NCI-H526 (cell line): ENCODE measurements at regions not wholly inside any gene's neighbourhood (a gene's known extent, or its start where the extent isn't known, plus 50 kb on each side); places are given as distances from the start of the nearest gene placed in this dataset.

Experiments
- DNase-seq, 2 experiments: peaks; one replicate each; lab custom pipeline; 2025; lab: John Stamatoyannopoulos, UW

DNA sequence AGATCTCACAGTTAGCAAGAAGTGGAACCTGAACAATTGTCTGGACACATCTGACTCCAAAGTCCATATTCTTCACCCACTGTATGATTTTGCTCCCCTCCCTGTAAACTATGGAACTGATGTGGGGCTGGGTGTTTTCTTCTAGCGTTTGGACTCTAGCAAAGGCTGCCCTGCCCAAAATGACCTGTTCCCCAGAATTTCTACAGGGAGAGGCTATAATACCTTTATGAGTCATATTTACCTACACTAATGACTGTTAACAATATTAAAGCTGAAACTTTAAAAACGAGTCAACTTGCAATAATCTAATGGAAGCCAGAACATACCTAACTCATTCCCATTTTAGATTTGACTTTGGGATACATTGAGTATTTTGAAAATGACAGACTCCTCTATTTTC is 531.2 kb upstream of the CFAP20DC start:
- DNase-seq: no peak

DNA sequence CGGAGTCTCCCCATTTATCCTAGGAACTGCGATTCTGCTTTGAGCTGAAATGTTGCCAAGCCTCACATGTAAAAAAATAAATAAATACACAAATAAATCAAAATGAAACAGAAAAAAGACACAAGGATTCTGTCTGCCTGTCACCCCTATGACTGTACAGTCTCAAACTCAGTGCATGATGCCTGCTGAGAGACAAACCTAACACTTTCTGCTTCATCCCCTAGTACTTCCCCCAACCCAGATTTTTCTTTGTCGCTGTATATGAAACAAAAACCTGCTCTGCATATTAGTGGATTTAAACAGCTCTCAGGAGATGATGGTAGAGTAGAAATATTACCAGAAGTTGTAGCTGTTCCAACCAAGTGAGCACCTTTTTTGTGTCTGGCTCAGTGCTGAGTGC is 530.7 kb upstream of the CFAP20DC start:
- DNase-seq: no peak

DNA sequence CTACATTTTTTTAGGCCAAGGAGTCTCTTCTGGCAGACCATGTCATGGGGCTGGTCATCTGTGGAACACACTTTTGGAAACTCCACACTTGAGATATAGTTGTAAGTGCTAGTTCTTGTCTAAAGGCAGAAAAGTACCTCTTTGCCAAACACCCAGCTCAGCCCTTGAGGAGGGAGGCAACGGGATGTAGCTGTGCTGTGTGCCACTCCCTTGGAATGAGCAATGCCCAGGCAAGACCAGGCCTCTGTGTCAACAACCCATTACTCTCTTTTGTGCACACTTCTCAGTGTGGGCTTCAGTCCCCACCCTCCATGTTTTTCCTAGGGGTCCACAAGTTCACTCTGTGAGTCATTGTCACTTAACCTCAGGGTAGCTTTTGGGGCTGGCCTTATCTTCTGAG is 528.3 kb upstream of the CFAP20DC start:
- no peak for DNase-seq

DNA sequence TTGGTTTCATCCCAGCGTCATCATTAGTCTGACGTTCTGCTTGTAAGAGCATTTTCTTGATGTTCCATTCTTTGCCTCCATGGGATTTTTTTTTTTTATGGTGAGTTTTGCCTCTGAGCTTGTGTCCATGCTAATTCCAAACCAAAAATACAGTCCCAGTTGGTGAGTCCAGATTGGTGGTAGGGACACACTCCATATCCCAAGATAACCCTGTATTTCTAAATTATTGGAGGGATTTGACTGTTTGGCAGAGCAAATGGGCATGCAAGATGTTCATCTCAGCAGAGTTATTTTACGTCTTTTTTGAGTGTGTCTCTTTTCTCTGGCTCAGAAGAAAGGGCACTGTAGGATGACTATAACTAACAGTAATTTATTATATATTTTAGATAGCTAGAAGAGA is 526.8 kb upstream of the CFAP20DC start:
- DNase-seq: no peak

DNA sequence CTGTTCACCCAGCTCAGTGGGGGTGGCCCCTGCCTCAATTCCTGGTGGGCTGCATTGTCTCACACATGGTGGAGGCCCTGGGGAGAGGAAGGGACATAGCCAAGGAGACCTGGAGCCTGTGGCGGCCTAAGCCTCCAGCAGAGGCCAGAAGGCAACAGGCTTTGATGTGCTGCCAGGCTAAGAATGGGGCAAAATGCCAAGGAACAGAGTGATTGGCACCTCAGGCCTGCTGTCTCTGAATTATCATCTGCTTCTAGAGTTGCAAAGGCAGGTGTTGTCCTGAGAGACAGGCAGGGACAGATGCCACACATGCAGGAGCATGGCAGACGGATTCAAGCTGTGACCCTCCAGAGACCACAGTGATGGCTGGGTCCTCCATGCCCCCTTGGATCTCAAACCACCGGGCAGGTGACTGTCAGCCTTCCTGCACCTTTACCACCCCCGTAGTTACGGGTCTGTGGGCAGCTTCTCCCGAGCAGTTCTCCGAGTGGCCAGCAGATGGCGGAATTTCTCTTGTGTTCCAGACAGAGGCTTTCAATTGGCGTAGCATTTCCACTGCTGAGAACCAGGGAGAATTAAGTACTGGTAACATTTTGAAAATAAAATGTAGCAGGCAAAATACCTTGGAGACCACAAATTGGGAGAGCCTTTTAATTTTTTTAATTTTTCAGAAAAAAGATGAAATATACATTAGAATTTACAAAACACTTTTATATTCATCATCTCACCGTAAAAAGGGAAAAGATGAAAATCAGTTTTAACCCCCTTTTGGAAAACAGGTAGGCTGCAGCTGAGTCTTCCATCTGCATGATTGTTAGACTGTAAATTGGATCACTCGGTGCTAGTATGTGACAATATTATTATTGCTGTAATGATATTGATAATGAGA is 525.5 kb upstream of the CFAP20DC start:
- DNase-seq: peak; percentile 28 to 80

DNA sequence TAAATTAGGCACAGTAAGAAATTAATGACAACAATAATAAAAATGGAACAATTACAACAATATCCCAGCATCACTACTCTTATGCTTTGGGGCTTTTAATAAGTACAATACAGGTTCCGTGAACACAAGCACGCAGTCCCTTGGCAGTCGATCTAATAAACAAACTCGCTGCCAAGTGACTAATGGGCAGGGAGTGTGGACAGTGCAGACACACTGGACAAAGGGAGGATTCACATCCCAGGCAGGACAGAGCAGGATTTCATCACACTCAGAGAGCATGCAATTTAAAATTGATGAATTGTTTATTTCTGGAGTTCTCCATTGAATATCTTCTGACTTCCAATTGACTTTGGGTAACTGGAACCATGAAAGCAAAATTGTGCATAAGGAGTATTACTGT is 524.1 kb upstream of the CFAP20DC start:
- no peak for DNase-seq

DNA sequence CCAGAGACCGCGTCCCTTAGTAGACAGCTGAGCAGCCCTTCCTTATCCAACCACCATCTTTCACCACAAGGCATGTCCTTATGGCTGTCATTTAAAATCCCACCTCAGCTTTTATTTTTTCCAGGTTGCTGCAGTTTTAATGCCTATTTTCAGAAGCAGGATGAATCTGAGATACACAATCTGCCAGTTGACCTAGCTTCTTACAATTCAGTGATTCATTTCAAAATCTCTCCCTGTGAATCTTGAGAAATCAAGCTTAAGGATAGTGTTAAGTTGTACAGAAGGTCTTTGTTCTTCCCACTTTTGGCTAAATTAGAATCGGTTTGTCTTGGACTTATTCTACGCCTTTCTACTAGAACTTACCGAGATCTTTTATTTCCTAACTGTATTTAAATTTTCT is 522.3 kb upstream of the CFAP20DC start:
- DNase-seq: no peak

DNA sequence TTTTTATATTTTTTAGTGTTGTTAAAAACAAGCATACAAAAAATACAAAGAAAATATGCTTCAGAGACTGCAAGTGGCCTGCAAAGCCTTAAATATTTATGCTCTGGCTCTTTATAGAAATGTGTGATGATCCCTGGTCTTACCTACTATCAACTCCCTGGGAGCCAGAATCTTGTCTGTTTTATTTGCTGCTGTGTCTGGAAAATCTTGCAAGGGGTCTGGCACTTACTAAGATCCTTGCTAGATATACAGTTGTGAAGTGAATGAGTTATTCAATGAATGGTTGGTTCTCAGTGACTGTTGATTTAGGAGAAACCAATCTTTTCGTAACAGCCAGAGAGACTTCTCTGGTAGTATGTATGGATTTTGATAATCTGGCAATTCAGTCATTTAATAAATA is 521.0 kb upstream of the CFAP20DC start:
- DNase-seq: no peak

DNA sequence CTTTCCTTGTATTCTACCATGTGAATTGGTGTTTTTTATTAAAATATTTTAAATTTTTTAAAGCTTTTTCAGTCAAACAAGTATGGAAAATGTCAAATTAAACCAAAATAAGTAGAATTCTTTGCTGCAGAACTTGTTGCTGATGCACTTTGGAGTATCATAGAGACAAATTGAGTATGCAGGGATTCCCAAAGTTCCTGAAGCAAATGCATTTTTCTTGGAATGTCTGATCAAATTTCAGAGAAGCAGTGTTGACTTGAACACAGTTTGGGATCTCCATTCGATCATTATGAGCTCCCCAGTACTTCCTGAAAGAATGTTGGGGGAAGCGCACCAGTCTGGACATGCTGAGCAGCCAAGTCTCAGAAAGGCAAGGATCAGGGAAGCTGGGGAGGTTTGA is 517.8 kb upstream of the CFAP20DC start:
- no peak for DNase-seq

DNA sequence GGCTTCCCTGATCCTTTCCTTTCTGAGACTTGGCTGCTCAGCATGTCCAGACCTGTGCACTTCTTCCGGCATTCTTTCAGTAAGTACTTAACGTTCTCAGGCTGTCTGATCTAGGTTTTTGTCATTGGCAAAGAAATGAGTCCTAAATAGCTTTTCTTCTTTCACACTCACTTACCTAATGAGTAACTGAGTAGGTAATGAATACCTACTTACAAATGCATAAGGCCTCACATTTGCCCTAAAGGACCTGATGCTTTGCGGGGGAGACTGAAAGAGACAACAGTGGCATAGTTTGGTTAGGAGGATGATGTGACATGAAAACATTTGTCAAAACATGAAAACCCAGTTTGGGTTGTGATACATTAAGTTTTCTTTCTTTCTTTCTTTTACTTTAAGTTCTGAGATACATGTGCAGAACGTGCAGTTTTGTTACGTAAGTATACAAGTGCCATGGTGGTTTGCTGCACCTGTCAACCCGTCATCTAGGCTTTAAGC is 516.7 kb upstream of the CFAP20DC start:
- DNase-seq: no peak

DNA sequence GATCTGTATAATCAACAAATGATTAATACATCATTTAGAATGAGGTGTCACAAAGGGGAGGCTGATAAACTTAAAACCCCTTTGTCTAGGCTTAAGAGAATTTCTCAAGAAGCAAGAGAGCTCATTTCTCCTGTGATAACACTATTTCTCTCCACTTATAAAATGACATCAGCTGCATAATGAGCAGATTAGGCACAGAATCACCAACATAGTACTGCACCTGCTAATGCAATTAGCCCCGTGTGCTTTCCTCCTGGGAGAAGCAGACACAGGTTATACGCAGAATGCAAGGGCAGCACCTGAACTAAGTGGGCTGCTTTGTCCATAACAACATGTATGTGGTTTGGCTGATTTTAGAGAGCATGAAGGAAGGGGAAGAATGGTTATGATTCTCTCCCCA is 515.3 kb upstream of the CFAP20DC start:
- no peak for DNase-seq

DNA sequence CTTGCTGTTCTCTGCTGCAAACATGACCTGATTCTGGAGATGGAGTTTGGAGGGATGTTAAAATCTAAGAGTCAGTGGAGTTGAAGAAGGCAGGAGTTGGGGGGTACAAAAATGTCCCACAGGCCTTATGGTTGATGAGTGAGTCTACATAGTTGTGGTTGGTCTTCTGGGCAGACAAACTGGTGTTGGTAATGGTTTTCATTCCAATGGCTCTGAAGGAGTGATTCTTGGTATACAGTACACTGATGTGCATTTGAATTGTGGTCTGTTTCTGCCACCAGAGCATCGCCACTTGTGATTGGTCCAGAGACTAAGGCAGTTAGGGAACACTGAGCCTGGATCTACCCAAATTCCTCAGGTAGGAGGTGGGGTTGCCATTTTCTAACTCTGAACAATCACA is 514.1 kb upstream of the CFAP20DC start:
- no peak for DNase-seq

DNA sequence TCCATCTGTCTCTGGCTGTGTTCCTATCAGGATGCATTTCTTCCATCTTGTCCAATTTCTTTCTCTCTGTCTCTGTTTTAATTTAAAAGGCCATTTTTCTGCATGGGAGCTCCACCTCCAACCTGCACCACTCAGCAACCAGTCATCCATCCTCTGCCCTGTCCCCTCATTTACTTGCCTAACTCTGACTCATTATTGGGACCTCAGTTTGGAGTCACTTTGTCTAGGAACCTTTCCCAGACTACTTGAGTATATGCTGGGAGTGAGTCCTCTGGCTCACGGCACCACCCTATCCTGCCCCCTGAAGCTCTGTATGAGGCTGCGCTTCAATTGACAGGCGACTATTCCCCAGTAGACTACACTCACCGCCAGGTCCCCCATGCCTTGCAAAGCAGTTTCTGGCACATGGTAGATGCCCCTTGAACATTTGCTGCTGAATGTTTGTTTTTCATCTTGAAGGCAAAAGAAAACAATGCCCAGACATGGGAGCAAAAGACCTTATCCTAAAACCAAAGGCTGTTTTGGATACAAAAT is 513.3 kb upstream of the CFAP20DC start:
- no peak for DNase-seq

DNA sequence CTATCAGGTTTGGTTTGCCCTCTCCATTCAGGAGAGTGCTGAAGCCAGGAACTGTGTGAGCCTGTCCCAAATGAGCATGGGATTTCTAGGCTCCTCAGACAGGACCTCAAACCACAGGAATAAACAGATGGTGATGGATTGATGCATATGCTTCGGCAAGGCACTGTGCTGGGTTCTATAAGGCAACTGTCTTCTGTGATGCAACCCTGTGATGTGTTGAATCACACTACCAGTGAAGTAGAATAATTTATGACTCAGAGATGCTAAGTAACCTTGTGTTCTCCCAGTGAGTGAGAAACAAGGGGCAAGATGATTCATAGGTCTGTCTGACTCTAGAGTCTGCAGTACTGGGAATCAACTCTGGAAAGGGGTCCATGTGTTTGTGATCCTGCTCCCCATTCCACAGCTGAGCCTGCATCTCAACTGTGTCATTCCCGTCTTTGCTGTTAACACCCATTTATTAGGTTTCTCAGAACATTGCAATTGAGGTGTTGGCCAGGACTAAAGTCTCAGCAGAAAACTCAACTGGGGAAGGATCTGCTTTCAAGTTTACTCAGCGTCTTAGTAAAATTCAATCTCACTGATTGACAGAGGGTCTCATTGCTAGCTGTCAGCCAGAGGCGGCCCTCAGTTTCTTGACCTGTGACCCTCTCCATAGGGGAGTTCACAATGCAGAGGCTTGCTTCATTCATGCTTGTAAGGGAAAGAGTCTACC is 510.1 kb upstream of the CFAP20DC start:
- no peak for DNase-seq

DNA sequence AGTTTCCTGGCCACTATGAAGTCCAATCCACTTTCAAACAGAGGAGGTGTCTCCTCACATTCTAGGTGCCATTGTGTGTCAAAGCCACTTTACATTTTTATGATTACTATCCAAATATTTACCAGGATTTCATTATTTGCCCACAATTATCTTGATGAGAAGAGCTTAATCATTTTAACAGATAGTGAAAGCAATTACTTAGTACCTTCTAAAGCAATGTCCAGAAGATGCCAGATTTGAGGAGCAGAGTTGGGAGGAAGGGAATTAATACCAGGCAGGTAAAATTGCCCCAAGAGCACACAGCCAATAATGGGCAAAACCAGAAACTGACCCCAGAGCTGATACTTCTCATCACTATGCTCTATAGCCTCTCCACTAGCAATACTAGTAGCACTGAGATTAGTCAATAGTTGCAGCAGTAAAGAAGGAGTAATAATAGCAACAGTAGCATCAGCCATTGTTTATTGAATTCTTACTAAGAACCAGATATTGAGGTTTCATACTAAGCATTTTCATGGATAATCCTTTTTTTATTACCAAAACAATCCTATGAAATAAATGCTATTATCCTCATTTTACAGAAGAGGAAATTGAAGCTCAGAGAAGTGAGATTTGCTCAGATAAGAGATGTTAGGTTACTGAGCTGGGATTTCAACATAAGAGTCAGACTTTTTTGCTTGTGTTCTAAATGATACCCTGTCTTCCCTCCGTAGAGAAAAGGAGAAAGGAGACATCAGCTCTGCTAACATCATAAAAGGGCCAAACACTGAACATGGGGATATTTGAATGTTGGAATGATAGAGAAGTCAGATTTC is 509.3 kb upstream of the CFAP20DC start:
- no peak for DNase-seq

DNA sequence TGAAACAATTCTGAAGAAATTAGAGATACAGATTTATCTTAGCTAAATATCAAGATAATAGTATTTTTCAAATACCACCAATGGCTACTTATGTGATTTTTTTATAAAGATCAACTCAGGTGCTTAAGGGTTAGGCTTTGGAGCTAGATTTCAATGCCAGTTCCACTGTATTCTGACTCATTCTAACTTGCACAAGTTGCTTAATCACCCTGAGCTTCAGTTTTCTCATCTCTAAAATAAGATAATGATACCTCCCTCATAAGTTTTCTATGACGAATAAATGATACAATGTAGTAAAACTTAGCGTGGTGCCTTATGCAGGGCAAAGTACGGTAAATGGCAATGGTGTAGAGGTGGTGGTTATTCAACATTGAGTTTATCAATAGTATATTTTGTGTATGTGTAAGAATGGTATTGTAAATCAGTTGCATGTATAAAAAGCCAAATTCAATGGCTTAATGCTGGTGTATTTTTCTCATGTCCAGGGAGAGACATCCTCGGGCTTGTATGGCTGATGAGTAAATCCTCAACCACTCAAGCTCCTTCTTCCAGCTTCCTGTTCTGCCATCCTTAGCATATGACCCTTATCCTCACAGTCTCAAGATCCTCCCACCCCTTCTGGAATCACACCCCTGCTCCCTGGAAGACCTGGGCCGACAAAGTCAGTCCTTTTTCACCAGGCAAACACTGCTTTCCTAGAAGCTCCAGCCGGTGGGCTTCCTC is 505.9 kb upstream of the CFAP20DC start:
- DNase-seq: no peak

DNA sequence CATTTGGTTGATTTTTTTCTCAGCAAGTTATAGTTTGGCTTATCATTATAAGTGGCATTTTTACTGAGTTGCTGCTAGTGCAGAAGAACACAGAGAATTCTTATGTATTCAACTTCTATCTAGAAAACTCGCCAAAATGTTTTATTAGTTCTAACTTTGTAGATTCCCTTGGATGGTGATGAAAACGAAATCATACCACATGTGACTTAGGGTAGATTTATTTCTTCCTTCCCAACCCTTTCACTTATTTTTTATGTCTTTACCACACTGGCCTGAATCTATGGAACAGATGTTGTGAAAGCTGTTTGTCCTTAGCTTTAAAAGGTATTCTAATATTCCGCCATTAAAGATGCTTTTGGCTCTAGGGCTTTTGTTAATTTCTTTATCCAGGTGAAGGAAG is 503.3 kb upstream of the CFAP20DC start:
- DNase-seq: no peak

DNA sequence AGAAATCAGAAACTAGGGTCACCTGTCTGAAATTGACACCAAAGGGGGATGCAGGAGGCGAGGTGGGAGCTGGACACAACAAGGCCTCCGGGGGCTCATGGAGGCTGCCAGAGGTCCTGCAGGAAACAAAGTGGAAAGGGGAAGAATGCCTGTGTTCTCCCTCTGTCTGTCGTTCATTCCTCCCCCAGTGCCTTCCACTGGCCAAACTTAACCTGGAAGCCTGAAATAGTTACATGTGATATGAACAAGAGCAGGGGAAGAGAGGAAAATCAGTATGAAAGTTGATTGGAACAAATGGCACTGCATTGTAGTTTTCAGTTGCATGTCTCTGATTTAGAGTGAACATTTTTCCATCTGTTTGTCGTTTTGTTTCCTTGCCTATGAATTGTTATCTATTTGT is 502.0 kb upstream of the CFAP20DC start:
- no peak for DNase-seq

DNA sequence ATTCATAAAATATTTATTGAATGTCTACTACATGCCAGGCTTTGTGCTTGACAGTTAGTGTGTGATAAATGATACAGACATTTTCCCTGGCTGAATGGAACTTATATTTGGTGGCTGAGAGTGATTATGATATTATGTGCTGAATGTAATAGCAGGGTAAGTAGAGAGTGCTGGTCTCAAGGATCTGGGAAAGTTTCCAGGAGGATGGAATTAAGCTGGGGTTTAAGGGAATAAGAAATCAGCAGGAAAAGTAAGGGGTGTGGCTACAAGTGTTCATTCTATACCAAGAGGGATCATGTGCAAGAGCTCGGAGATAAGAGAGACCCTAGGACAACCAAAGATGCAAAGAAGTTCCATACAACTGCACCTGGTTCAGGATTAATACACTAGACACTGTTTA is 500.1 kb upstream of the CFAP20DC start:
- DNase-seq: no peak

DNA sequence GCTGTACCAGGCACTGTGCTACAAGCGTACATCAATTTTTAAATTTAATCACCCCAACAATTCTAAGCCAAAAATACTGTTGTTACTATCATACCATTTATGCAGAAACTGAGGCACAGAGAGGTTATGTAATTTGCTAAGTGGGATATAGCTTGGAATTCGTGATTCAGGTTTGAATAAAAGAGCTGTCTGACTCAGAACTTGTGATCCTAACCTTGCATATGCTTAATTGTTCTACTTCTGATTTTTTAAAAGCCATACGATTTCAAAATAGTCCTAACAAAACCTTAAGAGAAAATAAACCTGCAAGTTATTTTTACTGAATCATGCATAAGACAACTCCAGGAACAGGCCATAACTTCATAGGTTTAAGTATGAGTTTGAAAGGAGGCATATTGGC is 498.0 kb upstream of the CFAP20DC start:
- no peak for DNase-seq

DNA sequence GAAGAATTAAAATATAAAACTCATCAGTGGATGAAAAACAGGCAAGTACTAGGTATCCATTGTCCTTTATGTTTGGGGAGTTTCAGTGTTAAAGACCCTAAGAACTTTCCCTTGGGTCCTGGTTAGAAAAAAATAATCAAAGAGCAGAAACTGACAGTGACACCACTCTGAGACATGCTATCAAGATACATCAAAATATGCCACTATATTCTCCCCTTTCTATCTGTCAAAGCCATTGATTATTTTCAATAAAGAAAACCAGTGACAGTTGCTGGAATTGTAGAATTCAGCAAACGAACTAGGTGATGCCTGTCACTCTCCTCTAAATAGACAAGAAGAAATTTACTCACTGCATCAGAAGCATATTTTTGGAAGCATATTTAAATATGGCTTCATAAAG is 496.7 kb upstream of the CFAP20DC start:
- no peak for DNase-seq

DNA sequence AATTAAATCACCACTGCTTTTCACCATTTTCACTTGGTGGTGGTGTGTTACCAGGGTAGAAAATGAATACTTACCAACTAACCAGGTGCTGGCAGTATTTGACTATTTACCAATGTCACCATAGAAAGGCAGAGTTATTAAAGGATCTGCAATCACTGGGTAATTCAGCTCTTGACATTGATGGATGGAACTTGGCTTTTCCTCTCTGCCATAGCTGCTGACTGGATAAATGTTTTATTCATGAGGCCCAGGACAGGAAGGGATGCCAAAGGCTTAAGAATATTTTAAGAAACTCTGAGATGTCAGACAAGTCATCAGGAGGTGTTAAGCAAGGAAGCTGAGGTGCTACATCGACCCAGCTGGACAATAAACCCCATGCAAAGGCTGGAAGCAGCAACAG is 495.5 kb upstream of the CFAP20DC start:
- no peak for DNase-seq
